GM21360 (cell line): ENCODE measurements at regions not wholly inside any gene's neighbourhood (a gene's known extent, or its start where the extent isn't known, plus 50 kb on each side); places are given as distances from the start of the nearest gene placed in this dataset.

Experiments
- ATAC-seq: cut with Tn5 transposase; IDR thresholded peaks from one replicate; pipeline ENCODE4 v1.9.1; 2021; ENCODE audit warnings: mild to moderate bottlenecking, moderate library complexity; ENCODE audit not compliant: unreplicated experiment

DNA sequence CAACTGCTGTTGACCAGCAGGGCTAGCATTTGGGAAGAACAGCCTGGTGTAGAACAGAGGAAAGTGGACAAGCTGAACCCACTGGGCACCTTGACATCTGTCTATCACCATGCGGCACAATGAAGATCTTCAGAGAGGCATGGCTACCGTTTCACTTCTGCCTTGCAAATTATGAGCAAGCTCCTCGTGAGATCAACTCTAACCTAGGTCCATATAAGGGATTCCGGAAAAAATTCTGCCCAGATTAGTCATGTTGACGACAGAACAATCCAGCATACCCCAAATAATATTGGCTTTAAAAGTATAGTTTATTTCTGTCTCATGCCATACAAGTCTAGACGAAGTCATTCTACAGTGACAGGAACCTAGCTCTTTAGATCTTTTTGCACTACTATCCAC lies 91.6 kb upstream of the ATF7IP start:
- no peak for ATAC-seq

DNA sequence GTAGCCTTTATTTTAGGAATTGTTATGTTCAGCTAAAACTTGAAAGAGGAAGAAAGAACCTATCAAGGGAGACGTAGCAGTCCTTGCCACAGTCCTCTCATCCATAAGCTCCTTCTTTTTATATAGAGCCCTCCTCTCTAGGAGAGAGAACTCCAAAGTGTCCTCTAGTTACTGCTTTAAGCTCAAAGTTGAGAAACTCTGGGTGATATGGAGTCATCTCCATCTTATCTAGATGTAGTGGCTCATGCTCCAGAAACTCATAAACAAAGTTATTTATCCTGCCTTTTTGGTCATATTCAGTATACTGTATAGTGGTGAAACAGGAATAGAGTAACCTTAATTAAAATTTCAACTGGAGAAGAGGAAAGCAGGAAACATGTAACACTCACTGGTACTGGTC lies 90.4 kb upstream of the ATF7IP start:
- no peak for ATAC-seq

DNA sequence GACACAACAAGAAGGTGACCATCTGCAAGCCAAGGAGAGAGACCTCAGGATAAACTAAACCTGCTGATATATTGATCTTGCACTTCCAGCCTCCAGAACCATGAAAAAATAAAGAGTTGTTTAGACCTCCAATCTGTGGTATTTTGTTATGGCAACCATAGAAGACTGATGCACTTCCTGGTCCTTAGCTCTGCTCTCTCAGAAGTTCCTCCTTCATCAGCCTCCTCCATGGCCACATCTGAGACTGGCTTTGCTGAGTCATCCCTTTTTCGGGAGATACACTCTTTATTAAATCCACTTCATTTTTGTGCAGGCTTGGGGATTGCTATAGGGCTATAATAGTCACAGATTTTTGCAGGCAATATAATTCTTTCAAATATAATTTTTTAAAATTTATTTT lies 89.6 kb upstream of the ATF7IP start:
- no peak for ATAC-seq

DNA sequence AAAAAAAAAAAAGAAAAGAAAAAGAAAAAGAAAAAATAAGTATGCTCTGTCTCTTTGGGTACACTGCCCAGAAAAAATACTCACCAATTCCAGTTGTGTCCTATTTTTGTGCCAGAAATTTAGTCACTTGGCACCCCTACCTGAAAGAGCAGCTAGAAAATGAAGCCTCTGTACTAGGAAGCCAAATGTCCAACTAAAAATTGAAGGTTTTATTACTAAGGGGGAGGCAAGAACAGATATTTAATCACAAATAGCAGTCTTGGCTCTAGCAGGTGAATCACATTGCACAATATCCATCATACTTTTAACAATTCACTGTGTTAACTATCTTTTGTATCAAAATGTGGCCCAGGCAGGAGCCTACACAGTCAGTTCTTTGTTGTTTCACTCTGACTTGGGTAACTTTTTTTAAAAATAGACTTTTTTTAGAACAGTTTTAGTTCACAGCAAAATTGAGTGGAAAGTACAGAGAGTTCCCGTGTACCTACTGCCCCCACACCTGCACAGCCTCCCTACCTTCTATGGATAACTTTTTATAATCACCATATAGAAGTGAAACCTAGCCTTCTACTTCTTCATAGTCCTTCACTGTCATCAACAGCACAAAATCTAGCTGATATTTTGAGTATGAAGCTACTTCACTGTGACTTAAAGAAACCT lies 87.1 kb upstream of the ATF7IP start:
- no peak for ATAC-seq

DNA sequence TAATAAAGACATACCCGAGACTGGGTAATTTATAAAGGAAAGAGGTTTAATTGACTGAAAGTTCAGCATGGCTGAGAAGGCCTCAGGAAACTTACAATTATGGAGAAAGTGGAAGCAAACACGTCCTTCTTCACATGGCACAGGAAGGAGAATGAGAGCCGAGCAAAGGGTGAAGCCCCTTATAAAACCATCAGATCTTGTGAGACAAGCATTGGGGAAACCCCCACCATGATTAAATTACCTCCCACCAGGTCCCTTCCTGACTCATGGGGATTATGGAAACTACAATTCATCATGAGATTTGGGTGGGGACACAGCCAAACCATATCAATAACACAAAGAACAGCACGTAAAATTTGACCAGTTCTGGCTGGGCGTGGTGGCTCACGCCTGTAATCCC lies 85.6 kb upstream of the ATF7IP start:
- ATAC-seq, result no peak

DNA sequence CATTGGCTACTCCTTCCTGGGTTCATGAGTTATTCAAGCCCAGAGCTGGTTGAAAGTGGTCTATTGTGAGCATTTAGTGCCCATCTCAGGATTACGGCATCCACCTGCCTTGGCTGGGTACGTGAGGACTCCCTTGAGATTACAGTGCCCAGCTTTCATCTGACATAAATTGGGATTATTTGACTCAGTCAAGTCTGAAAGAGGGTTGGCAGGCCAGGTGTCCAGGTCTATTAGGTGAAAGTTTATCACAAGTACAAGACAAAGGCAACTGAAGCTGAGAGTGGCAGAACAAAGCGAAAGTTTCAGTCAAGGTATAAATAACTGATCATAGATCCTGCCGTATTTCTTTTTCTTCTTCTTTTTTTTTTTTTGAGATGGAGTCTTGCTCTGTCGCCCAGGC lies 84.6 kb upstream of the ATF7IP start:
- ATAC-seq, result no peak

DNA sequence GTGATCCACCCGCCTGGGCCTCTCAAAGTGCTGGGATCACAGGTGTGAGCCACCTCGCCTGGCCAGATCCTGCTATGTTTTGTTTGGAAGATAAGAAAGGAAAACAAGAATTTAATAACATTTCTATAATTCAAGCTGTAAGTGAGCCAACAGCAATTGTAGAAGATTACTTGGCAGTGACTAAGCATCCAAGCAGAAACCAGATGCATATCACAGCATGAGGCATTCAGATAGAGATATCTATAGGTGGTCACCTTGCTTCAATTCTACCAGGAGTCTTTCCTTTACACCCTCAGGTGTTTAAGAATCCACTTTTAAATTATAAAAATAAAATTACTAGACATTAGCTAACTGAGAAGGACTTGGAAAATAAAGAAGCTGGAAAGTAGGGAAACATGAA lies 83.9 kb upstream of the ATF7IP start:
- no peak for ATAC-seq

DNA sequence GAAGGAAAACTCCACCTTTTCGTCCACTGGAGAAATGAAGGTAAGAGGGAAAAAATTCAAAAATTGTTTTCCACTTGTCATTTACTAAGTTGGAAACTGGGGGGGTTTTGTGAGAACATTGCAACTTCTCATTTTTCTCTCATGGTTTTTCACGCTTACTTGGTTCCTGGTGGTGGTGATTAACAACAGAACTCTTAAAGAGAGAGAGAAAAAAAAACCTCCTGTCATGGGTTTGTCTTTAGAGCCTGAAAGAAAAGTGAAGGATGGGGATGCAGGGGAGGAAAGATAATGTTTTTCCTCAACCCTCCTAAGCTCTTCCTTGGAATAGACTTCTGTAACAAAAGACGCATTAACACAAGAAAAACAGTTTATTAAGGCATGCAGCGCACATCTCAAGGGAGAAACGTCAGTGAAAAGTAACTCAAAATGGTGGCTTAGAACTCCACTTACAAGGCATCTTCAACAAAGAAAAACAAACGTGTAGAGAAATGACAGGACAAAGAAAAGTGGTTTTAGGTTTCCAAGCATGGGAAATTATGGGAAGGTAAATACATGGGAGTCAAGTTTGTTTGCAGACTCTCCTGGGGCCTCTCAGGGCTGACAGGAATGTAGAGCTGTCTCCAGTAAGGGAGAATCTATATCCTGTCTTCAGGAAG lies 81.9 kb upstream of the ATF7IP start:
- ATAC-seq, result no peak

DNA sequence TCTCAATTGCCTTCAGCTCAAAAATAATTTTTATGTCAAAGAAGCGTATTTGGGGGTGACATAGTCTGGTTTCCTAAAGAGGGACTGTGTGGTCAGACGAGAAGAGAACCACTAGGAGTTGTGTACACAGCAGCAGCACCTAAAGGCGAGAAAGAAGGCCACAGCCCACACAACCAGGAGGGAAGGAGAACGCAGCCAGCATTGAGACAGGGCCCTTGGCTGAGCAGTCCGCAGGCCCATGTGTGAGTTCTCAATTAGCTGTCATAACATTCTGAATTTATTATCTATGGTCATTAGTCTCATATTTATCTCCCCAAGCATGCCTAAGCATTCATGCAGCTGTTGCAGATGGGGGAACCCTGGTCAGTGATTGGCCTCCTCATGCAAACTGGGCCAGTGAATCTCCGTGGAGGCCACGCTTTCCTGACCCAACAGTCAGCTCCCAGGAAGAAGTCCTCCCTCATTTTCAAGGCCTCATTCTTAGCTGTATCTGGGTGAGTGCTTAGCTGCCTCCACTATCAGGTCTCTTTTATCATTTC lies 81.2 kb upstream of the ATF7IP start:
- no peak for ATAC-seq

DNA sequence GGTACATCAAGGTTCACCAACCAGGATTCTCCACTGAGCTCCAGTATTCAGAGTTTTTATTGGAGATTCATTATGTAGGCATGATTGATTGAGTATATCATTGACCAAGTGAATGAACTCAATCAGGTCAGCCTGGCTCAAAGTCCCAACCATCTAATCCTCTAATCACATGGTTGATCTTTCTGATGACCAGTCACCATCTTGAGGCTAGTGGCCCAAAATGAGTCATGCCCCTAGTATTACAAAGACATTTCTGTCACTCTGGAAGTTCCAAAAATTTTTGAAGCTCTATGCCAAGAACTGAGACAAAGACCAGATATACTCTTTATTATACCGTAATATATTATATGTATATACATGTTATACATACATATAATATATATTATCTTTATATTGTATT lies 75.9 kb upstream of the ATF7IP start:
- no peak for ATAC-seq

DNA sequence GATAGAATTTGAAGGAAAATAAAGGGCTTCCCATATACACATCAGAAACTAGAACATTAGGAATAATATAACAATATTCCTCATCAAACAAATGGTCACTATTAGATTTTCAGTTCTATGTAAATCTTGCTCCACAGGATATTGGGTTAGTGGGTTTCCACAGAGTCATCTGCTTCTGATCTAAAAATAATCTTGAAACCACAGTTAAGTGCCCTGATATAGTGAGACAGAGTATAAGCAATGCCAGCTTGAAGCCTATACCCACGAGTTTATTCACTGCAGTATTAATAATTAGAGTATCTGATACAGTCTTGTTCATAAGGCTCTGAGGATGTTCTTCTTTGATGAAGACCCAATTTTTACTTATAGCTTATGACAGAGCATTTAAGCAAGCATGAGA lies 74.5 kb upstream of the ATF7IP start:
- ATAC-seq, result no peak

DNA sequence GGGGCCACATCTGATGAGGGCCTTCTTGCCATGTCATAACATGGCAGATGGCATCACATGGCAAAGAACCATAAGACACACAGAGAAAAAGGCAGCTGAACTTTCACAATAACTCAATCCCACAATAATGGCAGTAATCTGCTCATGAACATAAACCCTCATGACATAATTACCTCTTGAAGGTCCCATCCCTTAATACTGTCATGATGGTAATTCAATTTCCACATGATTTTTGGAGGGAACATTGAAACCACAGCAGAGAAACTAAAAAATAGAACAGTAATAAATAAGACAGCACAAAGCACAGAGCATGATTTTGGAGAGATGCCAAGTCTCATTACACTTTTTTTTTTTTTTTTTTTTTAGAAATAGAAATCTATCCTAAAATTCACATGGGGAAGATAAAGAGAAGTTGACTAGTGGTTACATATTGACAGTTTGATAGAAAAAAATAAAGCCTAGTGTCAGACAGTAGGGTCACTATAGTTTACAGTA lies 61.8 kb upstream of the ATF7IP start:
- ATAC-seq, result no peak

DNA sequence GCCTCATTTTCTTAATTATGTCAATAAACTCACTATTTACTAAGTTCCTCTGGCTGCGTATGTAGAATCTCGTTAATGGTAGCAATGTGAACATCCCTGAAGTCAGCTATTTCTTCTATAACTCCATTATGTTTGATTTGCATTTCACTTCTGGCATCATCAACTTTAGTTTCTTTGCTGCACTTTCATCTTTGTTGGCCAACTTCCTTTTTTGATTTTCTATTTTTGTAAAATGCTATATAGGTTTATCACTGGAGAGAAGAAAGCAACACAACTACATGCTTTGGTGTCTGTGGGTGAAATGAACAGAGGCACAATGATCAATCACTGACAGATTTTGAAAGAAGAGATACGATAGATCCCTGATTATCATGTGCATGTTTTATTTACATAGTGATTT lies 58.5 kb upstream of the ATF7IP start:
- ATAC-seq, result no peak

DNA sequence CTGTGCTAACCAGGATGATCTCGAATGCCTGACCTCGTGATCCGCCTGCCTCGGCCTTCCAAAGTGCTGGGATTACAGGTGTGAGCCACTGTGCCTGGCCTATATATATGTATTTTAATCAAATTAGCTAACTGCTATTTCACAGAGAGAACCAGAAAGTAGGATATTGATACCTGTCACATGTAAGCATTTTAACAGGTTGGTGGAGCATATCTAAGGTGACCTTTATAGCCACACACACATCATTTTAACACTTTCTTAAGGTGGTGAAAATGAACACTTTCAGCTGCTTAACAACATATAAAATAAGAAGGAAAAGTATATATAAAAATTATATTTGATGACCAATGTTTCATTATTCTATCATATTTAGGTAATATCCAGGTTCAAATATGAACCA lies 57.0 kb upstream of the ATF7IP start:
- ATAC-seq, result no peak

DNA sequence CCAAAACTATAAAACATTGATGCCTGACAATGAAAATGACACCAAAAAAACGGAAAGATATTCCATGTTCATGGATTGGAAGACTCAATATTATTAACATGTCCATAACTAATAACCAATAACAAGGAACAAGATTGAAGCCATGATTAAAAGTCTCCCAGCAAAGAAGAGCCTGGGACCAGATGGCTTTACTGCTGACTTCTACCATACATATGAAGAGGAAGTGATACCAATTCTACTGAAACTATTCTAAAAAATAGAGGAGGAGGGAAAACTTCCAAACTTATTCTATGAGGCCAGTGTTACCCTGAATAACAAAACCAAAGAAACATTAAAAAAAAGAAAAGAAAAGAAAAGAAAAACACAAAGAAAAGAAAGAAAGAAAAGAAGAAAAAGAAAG lies 54.6 kb upstream of the ATF7IP start:
- no peak for ATAC-seq

DNA sequence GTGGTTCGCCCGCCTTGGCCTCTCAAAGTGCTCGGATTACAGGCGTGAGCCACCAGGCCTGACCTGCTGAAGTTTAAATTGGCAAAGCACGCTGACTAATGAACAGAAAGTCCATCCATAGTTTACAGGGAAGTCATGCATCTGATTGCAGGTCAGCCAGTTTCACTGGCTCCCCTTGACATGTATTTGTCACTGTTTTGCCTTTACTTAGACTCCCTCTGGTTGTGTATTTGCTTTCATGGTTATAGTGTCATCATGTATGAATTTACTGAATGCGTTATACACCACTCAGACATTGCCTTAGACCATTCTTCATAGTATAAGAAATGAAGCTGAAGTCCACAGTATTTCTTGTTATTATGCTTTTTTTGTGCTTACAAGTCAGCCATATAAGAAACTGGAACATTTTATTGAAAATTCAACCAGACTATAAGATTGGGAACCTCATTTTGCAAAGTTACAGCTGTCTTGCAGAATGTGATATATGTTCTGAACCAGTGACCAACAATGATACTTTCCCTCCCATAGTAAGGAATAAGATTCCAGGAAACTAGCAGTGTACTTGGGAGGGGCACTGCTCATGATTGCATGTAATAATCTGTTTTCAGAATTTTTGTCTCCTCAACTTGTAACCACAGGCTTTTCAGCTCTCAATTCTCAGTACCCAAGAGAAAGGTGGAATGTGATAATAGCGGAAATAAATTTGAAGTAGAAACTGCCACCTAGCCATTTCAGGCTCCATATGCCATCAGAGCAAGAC lies 51.9 kb upstream of the ATF7IP start:
- no peak for ATAC-seq

DNA sequence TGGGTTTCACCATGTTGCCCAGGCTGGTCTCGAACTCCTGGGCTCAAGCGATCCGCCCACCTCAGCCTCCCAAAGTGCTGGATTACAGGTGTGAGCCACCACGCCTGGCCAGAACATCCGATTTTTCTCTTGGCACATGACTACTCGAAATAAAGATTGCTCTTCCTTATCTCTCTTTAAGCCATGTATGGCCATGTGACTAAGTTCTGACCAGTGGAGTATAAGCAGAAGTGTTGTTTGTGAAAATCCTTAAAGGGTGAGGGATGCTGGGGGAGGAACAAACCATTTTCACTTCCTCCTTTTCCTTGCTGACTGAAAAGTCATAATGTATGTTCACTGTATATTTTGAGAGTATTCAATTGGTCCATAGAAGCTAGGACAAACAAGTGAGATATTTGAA lies 50.7 kb upstream of the ATF7IP start:
- ATAC-seq, result peak; percentile 52

DNA sequence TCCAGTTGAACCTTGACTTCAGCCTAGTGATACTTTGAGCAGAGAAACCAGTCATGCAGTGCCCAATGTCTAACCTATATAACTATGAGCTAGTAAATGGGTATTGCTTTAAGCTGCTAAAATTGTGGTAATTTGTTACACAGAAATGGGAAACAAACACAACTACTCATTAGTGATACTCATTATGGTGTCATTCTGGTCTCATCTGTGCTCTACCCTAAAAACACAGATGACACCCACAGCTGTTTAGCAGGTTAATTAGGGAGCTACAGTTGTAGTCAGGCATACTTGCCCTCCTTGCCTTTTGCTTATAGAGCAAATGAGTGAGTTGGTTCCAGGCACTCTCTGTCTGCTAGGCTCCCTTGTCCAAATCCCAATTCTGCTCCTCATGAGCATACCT lies 50.0 kb upstream of the ATF7IP start:
- ATAC-seq, result no peak
